Breast epithelium (tissue), 4 donors: ENCODE measurements at regions not wholly inside any gene's neighbourhood (a gene's known extent, or its start where the extent isn't known, plus 50 kb on each side); places are given as distances from the start of the nearest gene placed in this dataset.

Experiments
- DNase-seq, 2 donors: peaks; one replicate each; pipeline ENCODE4 v3.0.0-alpha.2; 2019; ENCODE audit warnings: low spot score in 2 of 2
- H3K27ac ChIP-seq, 2 donors: fragments of 200-600 bp; sonication (generic) in 1 of 2; one replicate each; pipeline ENCODE4 v1.5.1; 2016 to 2019; ENCODE audit warnings: mild to moderate bottlenecking in 1 of 2
- H3K27me3 ChIP-seq, 2 donors: fragments of 200-600 bp; sonication (generic) in 1 of 2; one replicate each; pipeline versions ENCODE4 v1.5.1 to v1.6.0; 2017 to 2019; ENCODE audit warnings: control low read depth in 1 of 2, mild to moderate bottlenecking in 1 of 2
- H3K36me3 ChIP-seq: fragments of 200-600 bp; one replicate; pipeline ENCODE4 v1.5.1; 2019
- H3K4me1 ChIP-seq, 2 donors: fragments of 200-600 bp; sonication (generic); one replicate each; pipeline ENCODE4 v1.5.1; 2016 to 2019; ENCODE audit warnings: control low read depth in 1 of 2
- H3K4me3 ChIP-seq, 3 donors: fragments of 200-600 bp; sonication (generic); 1 replicate in 2 of 3; 2 replicates in 1 of 3; pipeline ENCODE4 v1.5.1; 2016 to 2019; ENCODE audit warnings: mild to moderate bottlenecking in 3 of 3, moderate library complexity in 2 of 3
- H3K9me3 ChIP-seq, 2 donors: fragments of 200-600 bp; sonication (generic) in 1 of 2; one replicate each; pipeline ENCODE4 v1.5.1; 2016 to 2019; ENCODE audit warnings: control low read depth in 1 of 2
- POLR2A ChIP-seq: fragments of 450-650 bp; IDR thresholded peaks from one replicate; pipeline ENCODE4 v1.6.1; 2016; ENCODE audit warnings: antibody characterized with exemption, mild to moderate bottlenecking, moderate library complexity
- POLR2AphosphoS5 ChIP-seq, 3 donors: sonication (generic); formaldehyde crosslinking; IDR thresholded peaks; one replicate each; pipeline ENCODE4 v1.6.1; 2017; ENCODE audit warnings: antibody characterized with exemption in 3 of 3
- intact Hi-C: fragments of 100-400 bp; cut with DNase I; formaldehyde crosslinking; loops from one replicate; pipeline ENCODE4 v1.15.1; 2023; ENCODE audit warnings: low total_unique reads
- TF ChIP-seq, protein P1 (sequence below), 3 donors: fragments of 450-650 bp; IDR thresholded peaks; one replicate each; pipeline ENCODE4 v1.5.1; 2016 to 2017; ENCODE audit warnings: antibody characterized with exemption in 3 of 3, mild to moderate bottlenecking in 3 of 3, moderate library complexity in 3 of 3

DNA sequence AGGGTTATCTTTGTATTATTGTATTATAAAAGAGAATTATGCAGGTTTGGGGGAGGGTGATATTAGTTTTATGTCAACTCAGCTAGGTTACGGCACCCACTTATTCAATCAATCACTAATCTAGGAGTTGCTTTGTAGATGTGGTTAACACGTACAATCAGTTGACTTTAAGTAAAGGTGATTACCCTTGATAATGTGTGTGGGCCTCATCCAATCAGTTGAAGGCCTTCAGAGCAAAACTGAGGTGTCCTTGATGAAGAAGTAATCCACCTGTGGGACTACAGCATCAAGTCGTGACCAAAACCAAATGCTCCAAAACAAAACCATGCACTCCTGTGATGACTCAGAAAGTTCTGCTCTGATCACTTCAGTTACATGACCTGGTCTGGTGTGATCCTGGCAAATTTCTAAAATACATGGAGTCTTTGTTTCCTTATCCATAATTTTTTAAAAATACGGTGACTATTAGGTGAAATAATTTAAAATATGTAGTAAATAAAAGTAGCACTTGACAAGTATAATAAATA is 114.1 kb downstream of the IYD start:
- TF ChIP-seq POLR2A = no peak
- no peak for TF ChIP-seq POLR2AphosphoS5 (IDR thresholded peaks at IDR 0.05)
- TF ChIP-seq, protein P1, sequence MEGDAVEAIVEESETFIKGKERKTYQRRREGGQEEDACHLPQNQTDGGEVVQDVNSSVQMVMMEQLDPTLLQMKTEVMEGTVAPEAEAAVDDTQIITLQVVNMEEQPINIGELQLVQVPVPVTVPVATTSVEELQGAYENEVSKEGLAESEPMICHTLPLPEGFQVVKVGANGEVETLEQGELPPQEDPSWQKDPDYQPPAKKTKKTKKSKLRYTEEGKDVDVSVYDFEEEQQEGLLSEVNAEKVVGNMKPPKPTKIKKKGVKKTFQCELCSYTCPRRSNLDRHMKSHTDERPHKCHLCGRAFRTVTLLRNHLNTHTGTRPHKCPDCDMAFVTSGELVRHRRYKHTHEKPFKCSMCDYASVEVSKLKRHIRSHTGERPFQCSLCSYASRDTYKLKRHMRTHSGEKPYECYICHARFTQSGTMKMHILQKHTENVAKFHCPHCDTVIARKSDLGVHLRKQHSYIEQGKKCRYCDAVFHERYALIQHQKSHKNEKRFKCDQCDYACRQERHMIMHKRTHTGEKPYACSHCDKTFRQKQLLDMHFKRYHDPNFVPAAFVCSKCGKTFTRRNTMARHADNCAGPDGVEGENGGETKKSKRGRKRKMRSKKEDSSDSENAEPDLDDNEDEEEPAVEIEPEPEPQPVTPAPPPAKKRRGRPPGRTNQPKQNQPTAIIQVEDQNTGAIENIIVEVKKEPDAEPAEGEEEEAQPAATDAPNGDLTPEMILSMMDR (IDR thresholded peaks at IDR 0.05) = no peak
- DNase-seq = no peak
- Histone ChIP-seq H3K27ac (no peak overlapping the region), H3K4me3 (no peak overlapping the region), H3K4me1 (peaks cover 0 to 4% of the 10 kb centered on the region in 2 donors), H3K27me3 (no peaks in the 10 kb centered on the region), H3K36me3 (no peaks in the 10 kb centered on the region), H3K9me3 (no peaks in the 10 kb centered on the region)
- intact Hi-C loops = no loop called here

DNA sequence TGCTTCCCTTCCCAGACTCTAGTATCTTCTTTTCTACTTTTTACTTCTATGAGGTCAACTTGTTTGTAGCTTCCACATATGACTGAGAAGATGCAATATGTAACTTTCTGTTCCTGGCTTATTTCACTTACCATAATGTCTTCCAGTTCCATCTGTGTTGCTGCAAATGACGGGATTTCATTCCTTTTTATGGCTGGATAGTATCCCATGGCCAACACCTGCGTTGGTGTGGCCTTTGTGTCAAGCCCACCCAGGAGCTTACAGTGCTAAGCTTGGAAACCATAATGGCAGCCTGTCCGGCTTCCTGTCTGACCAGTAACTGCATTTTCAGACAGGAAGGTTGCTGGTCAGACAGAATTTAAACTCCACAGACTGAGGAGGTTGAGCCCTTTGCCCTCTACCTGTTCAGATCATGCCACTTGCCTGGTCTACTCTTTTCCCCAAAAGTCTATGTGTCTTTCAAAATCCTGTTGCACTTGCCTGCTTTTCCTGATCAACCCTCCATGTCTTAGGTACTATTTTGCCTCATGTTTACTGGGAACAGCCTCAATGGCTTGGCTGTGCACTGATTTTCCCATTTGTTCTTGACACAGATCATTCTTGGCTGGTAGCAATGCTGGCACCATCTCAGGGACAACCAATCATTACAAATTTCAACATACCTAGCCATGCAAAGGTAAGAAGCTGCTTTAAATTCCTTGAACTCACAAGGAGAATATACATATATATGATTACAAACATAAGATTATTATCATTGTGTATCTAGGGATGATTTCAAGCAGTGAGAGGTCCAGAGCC is 114.3 kb upstream of the PLEKHG1 start:
- TF ChIP-seq POLR2AphosphoS5 (IDR thresholded peaks at IDR 0.05) = no peak
- TF ChIP-seq, protein P1 (IDR thresholded peaks at IDR 0.05) = no peak
- TF ChIP-seq POLR2A = no peak

DNA sequence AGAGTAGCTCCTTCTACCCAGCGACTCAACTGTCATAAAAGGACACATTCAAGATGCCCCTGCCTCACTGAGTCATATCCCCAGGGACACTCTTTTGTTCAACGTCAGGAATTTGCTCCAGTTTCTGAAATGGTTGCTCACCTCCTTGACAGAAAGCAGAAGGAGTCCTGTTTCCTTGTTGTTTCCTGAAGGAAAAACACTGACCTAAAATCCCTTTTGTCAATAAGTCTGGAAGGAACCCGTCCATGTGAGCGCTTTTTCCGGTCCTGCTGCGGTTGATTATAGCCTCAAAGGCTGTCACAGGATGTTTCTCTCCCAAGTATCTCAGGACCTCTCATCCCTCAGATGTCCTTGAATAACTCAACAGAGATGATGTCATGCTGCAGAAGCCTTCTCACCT is 113.6 kb upstream of the PLEKHG1 start:
- H3K9me3 ChIP-seq = no peaks in the 10 kb centered on the region
- no peaks in the 10 kb centered on the region for H3K27me3 ChIP-seq

More for the DNA sequence above, 114.3 kb upstream of the PLEKHG1 start:
- Histone ChIP-seq H3K9me3 (no peaks in the 10 kb centered on the region), H3K4me1 (no peaks in the 10 kb centered on the region), H3K27ac (peak overlapping the region in 1 of 2 donors; percentile 72), H3K27me3 (no peaks in the 10 kb centered on the region), H3K4me3 (no peak overlapping the region), H3K36me3 (no peaks in the 10 kb centered on the region)
- DNase-seq = no peak
- intact Hi-C loops = no loop called here

DNA sequence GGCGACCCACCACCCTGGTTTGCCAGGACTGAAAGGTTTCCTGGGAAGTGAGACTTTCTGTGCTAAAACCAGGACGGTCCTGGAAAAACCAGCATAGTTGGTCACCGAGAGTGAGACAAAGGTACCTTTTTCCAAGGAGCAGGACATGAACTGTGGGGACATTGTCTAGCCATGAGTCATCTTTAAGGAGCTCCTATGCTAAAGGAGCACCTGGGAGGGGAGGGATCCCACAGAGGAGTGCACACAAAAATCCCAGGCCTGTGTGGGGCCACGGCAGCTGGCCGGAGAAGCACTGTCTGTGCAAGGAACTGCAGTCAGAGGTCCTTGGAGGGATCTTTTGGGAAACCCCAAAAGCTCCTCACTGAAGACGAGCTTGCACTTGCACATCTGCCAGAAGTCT is 109.1 kb upstream of the PLEKHG1 start:
- Histone ChIP-seq H3K4me3 (no peak overlapping the region), H3K27me3 (no peaks in the 10 kb centered on the region), H3K27ac (peak overlapping the region; percentile 43 to 74), H3K36me3 (no peaks in the 10 kb centered on the region), H3K4me1 (no peaks in the 10 kb centered on the region), H3K9me3 (no peaks in the 10 kb centered on the region)
- intact Hi-C loops = no loop called here
- DNase-seq = peak in 1 of 2 donors; percentile 22
- TF ChIP-seq, protein P1 (IDR thresholded peaks at IDR 0.05) = no peak
- TF ChIP-seq POLR2AphosphoS5 (IDR thresholded peaks at IDR 0.05) (no peak), POLR2A (no peak)

More for the DNA sequence above, 113.6 kb upstream of the PLEKHG1 start:
- no peak overlapping the region for H3K4me3 ChIP-seq
- no peaks in the 10 kb centered on the region for H3K36me3 ChIP-seq
- intact Hi-C loops = no loop called here
- TF ChIP-seq POLR2AphosphoS5 (IDR thresholded peaks at IDR 0.05) (no peak), POLR2A (no peak)
- TF ChIP-seq, protein P1 (IDR thresholded peaks at IDR 0.05) = no peak
- no peak for DNase-seq
- no peaks in the 10 kb centered on the region for H3K4me1 ChIP-seq
- H3K27ac ChIP-seq = peak overlapping the region; percentile 8 to 72

DNA sequence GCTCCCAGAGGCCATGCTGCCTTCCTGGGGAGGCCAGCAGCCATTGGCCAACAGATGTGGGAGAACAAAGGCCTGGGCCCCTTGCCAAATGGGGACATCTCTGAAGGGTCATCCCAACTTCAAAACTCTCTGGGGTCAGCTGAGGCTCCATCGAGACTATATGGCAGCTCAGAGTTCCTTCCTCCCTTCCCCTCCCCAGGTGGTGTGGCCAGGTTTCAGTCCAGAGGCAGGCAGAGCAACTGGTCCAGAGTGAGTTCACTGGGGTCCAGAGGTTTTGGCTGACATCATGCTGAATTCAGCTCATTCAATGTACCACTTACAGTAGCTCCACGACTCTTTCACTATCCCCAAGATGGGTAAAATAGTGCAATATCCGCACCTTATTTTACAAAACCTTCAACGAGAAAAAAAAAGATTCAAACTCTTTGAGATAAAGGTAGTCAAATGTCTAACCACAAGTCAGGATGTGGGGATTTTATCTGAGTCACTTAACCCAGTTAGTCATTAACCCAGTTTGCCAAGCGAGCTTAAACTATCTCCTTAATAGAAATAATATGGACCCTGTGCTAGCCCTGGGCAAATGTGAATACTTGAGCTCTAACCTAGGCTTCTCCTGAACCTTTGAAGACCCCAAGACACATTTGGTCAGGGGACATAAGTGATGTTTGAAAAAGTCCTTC is 108.4 kb upstream of the PLEKHG1 start:
- Histone ChIP-seq H3K36me3 (no peaks in the 10 kb centered on the region), H3K9me3 (no peaks in the 10 kb centered on the region), H3K27ac (peak overlapping the region; percentile 38 to 74), H3K4me3 (no peak overlapping the region), H3K27me3 (no peaks in the 10 kb centered on the region), H3K4me1 (no peaks in the 10 kb centered on the region)
- TF ChIP-seq POLR2AphosphoS5 (IDR thresholded peaks at IDR 0.05) = no peak
- TF ChIP-seq, protein P1 (IDR thresholded peaks at IDR 0.05) = no peak
- DNase-seq = no peak
- intact Hi-C loops = no loop called here
